Germinal center (tissue), 1 donor: ENCODE measurements at regions not wholly inside any gene's neighbourhood (a gene's known extent, or its start where the extent isn't known, plus 50 kb on each side); places are given as distances from the start of the nearest gene placed in this dataset.

Experiments
- DNase-seq: peaks from one replicate; pipeline ENCODE4 v3.0.0; 2012; ENCODE audit warnings: mixed read lengths, low spot score

DNA sequence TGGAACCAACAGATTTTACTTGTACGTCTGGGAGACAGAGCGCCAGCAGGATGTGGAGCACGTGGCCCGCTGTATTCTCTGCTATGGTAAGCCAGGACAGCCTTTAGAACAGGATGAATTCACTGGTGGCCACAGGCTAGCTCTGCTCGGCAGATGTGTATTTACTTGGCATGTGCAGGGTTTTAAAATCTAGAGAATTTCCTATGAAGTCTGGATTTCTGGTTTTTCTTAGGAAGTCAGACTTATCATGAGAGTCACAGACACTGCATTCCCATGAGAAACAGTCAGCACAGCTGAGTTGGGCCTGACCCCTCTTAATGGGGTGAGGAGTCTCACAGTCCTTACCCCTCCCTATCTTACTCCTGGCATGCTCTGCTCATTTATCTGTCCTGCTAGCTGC, 84.6 kb upstream of the COL6A5 start:
- no peak for DNase-seq

DNA sequence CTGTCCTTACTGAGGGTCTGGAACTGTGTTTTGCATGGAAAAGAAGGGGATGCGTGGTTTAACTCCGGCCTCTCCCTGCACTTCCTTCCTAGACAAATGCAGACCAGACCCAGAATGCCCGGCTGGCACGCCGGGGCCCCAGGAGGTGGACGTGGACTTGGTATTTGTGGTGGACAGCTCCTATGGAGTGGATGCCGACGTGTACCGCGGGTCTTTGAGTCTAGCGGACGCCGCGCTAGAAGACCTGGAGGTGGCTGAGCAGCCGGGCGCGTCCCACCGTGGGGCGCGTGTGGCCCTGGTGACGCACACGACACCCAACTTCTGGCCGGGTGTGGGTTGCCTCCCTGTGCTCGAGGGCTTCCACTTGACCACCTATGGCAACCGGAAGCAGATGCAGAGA, 81.8 kb upstream of the COL6A5 start:
- no peak for DNase-seq

DNA sequence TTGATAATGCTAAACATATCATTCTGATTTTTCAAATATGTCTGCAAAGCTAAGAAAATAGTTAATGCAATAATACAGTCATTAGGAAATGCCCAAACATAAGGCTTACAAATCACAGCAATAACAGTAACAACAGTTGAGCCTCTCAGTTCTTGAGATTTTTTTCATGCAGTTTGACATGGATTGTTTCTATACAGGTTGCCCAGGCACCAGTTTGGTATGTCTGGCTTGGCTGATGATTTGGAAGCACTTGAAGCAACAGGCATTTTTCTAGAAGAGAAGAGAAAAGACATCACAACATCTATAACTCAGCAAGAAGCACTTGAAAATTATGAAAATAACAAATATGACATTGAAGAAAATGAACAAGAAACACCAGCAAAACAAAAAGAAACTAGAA, 78.7 kb upstream of the COL6A5 start:
- no peak for DNase-seq

DNA sequence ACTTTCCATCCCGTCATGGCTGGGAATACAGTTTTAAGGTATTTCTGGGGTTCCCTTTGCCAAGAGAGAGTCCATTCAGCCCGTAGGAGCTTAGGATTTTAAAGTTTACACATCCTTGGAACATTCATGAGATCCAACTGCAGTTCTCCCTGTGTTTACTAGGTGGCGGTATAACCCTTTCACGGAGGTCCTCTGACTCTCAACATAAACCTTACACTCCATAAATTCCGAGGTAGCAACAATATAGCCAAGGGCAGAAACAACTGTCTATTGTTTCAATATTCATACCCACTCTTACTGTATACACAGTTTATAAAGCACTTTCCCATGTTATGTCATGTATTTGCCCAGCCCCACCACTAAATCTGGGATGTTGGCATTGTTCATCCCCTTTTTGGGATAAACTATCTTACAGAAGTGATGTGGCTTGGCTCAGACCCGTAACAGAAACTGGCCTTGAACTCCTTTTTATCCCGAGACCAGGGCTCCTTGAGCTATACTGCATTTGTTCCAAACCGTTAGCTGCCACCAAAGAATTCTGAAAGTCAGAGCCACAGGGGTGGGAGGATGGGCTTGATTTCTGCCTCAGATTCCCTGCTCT, 69.2 kb upstream of the COL6A5 start:
- peak; percentile 44 for DNase-seq

DNA sequence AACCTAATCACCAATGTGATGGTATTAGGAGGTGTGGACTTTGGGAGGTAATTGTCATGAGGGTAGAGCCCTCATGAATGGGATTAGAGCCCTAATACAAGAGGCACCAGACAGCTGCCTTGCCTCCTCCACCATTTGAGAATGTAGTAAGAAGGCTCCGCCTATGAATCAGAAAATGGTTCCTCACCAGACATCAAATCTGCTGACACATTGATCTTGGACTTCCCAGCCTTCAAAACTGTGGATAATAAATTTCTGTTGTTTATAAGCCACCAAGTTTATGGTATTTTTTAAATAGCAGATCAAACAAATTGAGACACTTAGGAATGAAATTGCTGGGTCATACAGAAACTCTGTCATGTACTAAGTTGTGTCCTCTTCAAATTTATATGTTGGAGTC, 56.8 kb upstream of the COL6A5 start:
- no peak for DNase-seq

DNA sequence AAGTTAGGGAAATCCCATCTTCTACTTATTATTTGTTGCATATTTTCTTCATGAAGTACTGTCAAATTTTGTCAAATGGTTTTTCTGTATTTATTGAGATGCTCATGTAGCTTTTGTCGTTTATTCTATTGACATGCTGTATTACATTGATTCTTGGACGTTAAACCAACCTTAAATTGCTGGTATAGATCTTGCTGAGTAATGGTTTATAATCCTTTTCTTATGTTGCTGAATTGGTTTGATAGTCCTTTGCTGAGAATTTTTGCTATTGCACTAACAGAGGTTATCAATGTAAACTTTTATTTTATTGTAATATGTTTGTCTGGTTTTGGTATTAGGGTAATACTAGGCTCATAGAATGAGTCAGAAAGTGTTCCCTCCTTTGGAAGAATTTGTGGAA, 54.3 kb upstream of the COL6A5 start:
- DNase-seq = no peak

DNA sequence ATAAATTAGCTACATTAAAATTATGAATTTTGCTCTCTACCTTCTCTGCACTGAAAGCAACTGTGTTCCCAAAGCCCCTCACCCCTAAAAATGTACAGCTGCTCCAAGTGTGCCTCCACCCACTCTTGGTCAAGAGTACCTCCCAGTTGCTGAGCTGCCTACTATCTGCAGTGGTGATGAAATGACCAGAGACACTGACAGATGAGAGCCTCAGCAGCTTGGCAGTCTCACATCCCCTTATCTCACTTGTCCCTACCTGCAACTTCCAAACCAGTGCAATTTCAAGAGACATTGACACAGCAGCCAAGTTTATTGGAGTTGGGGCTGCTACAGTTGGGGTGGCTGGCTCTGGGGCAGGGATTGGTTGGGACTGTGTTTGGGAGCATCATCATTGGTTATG, 52.2 kb upstream of the COL6A5 start:
- no peak for DNase-seq
